Glomerular visceral epithelial cell (primary cell): ENCODE measurements at regions not wholly inside any gene's neighbourhood (a gene's known extent, or its start where the extent isn't known, plus 50 kb on each side); places are given as distances from the start of the nearest gene placed in this dataset.

Source experiments
- DNase-seq: peaks from one replicate; pipeline ENCODE4 v3.0.0-alpha.2; 2016; ENCODE audit errors: extremely low spot score

DNA sequence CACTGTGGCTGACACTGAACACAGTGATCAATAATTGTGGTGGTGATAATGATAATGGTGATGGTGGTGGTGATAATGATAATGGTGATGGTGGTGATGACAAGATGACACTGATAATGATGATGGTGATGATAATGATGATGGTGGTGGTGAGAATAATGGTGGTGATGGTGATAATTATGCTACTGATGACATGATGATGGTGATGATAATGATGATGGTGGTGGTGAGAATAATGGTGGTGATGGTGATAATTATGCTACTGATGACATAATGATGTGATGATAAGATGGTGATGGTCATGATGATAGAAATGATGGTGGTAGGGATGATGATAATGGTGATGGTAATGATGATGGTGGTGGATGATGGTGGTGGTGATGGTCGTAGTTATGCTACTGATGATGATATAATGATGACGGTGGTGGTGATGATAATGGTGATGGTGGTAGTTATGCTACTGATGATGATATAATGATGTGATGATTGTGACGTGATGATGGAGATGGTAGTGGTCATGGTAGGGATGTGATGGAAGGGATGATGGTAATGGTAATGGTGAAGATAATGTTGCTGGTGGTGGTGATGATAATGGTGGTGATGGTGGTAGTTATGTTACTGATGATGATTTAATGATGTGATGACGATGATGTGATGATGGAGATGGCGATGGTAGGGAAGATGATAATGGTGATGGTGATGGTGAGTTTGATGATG is 356.5 kb upstream of the CDH4 start:
- DNase-seq = no peak

GRCh38 chr20:60897976-60898375 is 354.1 kb upstream of the CDH4 start:
- no peak for DNase-seq

- no peak for DNase-seq
Measured at GRCh38 chr20:60899320-60899719, 352.7 kb upstream of the CDH4 start.

- DNase-seq = no peak
Measured at GRCh38 chr20:60900618-60901017, 351.4 kb upstream of the CDH4 start.

- DNase-seq = no peak
Measured at GRCh38 chr20:60901831-60902230, 350.2 kb upstream of the CDH4 start.

- no peak for DNase-seq
Measured at GRCh38 chr20:60903325-60903971, 348.6 kb upstream of the CDH4 start.

DNA sequence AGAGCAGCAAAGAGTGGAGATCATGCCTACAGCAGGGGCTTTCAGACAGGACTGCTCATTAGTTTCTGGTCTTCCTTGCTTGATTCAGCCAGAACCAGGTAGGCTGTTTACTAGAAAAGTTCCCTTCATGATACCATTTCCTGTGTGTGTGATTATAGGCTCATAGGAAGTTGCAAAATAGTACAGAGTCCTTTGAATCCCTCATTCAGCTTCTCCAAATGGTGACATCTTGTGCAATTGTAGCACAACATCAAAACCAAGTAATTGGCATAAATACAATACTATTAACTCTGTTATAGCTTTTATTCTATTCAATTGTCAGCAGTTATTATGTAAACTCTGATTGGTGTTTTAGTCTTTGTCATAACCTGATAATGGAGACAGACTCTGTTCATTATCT is 347.3 kb upstream of the CDH4 start:
- DNase-seq = no peak

GRCh38 chr20:60905919-60906318 is 346.1 kb upstream of the CDH4 start:
- no peak for DNase-seq

- no peak for DNase-seq
Measured at GRCh38 chr20:60906555-60906954, 345.5 kb upstream of the CDH4 start.

GRCh38 chr20:60913298-60913697 is 338.8 kb upstream of the CDH4 start:
- no peak for DNase-seq

DNA sequence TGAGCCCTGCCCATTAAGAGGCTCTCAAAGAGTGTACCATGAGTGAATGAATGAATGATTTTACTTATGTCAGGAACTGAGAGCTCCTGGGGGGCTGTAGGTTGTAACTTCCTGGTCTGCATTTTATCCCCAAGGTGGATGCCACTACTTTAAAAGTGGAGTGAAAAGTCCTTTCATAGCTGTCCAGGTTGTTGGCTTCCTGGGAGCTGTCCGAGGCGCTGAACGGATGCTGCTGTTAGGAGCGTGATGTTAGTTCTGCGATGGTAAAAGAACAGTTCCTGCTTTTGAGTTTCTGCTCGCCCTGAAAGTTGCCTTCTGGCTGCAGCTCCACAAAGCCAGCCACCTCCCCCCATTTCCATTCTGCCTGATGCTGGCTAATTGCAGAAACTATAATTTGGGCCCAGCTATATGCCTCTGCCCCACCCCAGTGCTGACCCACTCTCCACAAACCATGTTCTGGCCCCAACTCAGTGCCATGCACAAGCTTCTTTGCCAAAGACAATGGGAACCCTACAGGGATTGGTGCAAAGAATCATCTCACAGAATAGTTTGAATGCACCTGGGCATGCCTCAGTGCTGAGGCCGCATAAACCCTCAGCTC is 330.9 kb upstream of the CDH4 start:
- no peak for DNase-seq

DNA sequence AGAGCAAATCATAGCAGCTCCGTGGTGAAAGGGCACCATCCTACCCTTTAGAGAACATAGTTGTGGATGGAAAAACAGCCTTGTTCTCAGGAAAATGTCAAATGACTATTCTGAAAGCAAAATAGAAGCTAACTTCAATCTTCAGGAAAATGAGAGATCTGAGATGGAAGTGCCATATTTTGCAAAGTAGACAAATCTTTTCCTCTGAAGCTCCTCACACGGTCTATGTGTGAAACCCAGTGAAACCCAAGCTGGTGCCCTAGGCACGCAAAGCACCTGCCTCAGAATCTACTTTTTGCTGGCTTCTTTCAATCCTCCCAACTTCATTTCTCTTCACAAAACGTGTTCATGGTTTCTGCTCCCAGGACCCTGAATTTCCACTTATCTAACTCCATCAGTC is 325.2 kb upstream of the CDH4 start:
- no peak for DNase-seq

GRCh38 chr20:60928341-60928740 is 323.7 kb upstream of the CDH4 start:
- no peak for DNase-seq

GRCh38 chr20:60930023-60930790 is 321.9 kb upstream of the CDH4 start:
- no peak for DNase-seq

GRCh38 chr20:60931696-60932095 is 320.4 kb upstream of the CDH4 start:
- DNase-seq = no peak

- DNase-seq = no peak
Measured at GRCh38 chr20:60934724-60935123, 317.3 kb upstream of the CDH4 start.

- no peak for DNase-seq
Measured at GRCh38 chr20:60935971-60936370, 316.1 kb upstream of the CDH4 start.

GRCh38 chr20:60937585-60937984 is 314.5 kb upstream of the CDH4 start:
- no peak for DNase-seq

DNA sequence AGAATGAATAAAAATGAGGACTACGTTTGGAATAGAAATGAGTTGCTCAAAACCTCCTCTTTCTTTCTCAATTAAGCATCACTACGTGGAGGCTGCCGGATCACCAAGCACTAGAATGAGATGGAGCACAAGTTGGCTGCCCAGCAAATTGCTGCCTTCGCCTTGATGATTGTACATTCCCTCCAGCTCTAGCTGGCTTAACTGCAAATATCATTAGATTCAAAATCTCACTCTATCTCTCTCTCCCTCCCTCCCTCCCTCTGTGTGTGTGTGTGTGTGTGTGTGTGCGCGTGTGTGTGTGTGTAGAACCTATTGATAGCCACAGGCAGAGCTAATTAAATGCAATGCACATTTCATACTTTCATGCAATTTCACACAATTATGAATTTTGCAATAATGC is 310.7 kb upstream of the CDH4 start:
- no peak for DNase-seq

DNA sequence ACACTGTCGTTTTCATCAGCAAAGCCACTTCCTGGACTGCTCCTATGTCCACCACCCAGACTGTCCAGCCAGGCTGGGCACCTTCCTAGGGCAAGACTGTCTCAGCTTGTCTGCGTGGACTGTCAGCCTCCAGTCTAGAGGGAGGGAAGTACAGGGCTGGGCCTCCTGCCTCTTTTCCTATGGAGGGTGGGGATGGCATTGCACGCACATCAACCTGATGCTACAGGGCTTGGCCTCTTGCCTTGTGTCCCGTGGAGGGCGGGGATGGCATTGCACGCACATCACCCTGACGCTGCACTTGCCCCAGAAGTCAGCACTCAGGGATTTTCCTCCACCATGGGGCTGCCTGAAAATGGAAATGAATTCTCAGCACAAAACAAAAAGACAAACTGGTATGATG is 304.2 kb upstream of the CDH4 start:
- no peak for DNase-seq

DNA sequence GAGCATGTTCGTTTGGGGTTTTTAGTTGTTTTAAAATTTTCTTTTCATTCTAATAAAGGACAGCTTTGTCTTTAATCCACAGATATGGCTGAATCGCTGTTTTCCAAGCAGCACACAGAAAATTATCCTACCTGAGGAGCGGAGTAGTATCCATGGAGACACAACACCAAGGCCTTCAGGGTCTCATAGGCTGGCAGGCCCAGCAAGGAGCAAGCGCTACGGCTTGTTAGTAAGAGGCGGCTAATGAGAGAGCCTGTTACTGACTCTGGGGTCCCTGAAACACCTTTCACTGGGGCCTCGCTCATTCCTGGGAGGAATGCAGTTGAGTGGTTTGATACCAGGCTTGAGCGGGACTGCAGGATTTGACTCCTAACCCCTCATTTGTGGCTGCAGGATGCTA is 303.8 kb upstream of the CDH4 start:
- DNase-seq = no peak

DNA sequence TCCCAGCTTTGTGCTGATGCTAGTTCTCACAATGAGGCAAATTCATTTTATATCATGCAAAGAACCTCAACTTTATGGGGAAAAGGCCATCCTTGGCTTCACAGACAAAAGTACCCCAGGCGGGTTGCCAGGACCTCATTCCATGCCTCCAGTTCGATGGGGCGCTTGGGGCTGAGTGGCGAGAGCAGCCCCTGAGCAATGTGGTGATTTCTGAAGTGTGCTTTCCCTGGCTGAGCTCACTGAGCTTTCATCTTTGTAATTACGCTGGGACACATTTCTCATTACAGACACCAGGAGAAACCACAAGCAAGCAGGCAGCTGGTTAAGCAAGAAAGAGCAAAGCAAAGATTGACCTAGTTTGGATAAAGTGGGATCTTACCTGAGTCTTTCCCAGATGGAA is 301.5 kb upstream of the CDH4 start:
- no peak for DNase-seq

- no peak for DNase-seq
Measured at GRCh38 chr20:60950974-60951373, 301.1 kb upstream of the CDH4 start.
